ENCODE measurements at regions not wholly inside any gene's neighbourhood (a gene's known extent, or its start where the extent isn't known, plus 50 kb on each side); places are given as distances from the start of the nearest gene placed in this dataset.
"Not testable (repeated sequence)": the region's sequence is repeated elsewhere in the genome, so short reads cannot be mapped to it uniquely, and the experiment has no call there.

GRCh38 chr12:14215949-14216348, 149.5 kb upstream of the ATF7IP start:
- DNase-seq: not testable (repeated sequence)

- no peak for DNase-seq
Measured at GRCh38 chr12:14216405-14217294, 148.8 kb upstream of the ATF7IP start.

- DNase-seq: no peak
Measured at GRCh38 chr12:14219156-14219555, 146.3 kb upstream of the ATF7IP start.

- DNase-seq: not testable (repeated sequence)
Measured at GRCh38 chr12:14219670-14220069, 145.8 kb upstream of the ATF7IP start.

- no peak for DNase-seq
Measured at GRCh38 chr12:14225064-14225463, 140.4 kb upstream of the ATF7IP start.

GRCh38 chr12:14235176-14235575, 130.3 kb upstream of the ATF7IP start:
- DNase-seq: not testable (repeated sequence)

- not testable (repeated sequence) for DNase-seq
Measured at GRCh38 chr12:14236641-14237040, 128.8 kb upstream of the ATF7IP start.

GRCh38 chr12:14238221-14238792, 127.2 kb upstream of the ATF7IP start:
- no peak for DNase-seq

- DNase-seq: peak; percentile 71
Measured at GRCh38 chr12:14239350-14239934, 126.0 kb upstream of the ATF7IP start.

GRCh38 chr12:14239935-14240872, 125.3 kb upstream of the ATF7IP start:
- DNase-seq: peak; percentile 28

- no peak for DNase-seq
Measured at GRCh38 chr12:14240873-14241220, 124.6 kb upstream of the ATF7IP start.

- DNase-seq: not testable (repeated sequence)
Measured at GRCh38 chr12:14242825-14243224, 122.7 kb upstream of the ATF7IP start.

- DNase-seq: no peak
Measured at GRCh38 chr12:14243941-14244340, 121.5 kb upstream of the ATF7IP start.

- DNase-seq: no peak
Measured at GRCh38 chr12:14244876-14245669, 120.4 kb upstream of the ATF7IP start.

GRCh38 chr12:14247166-14247565, 118.3 kb upstream of the ATF7IP start:
- no peak for DNase-seq

GRCh38 chr12:14249368-14249767, 116.1 kb upstream of the ATF7IP start:
- no peak for DNase-seq

- peak; percentile 18 for DNase-seq
Measured at GRCh38 chr12:14252697-14253096, 112.8 kb upstream of the ATF7IP start.

- DNase-seq: no peak
Measured at GRCh38 chr12:14253496-14253895, 112.0 kb upstream of the ATF7IP start.

GRCh38 chr12:14254781-14255180, 110.7 kb upstream of the ATF7IP start:
- no peak for DNase-seq

GRCh38 chr12:14256121-14256520, 109.4 kb upstream of the ATF7IP start:
- peak; percentile 46 for DNase-seq

- peak; percentile 82 for DNase-seq
Measured at GRCh38 chr12:14256555-14257169, 108.8 kb upstream of the ATF7IP start.

- no peak for DNase-seq
Measured at GRCh38 chr12:14257303-14257733, 108.2 kb upstream of the ATF7IP start.

Measured in activated CD4-positive, alpha-beta T cell treated with anti-CD3 and anti-CD28 coated beads, Interleukin-2, Interleukin-6, amounts not matched to agents 100 ng/mL and 50 ng/mL, durations not matched to agents 16 hours and 8 hours (primary cell).